Glutamatergic neuron (in vitro differentiated cells): ENCODE measurements at regions not wholly inside any gene's neighbourhood (a gene's known extent, or its start where the extent isn't known, plus 50 kb on each side); places are given as distances from the start of the nearest gene placed in this dataset.

Source experiments
- DNase-seq: peaks from one replicate; pipeline ENCODE4 v3.0.0; 2022
- H3K27ac Mint-ChIP-seq: one replicate; pipeline ENCODE4 v1.8.0; 2020; ENCODE audit warnings: mild to moderate bottlenecking, mixed read lengths, inconsistent platforms; ENCODE audit not compliant: unreplicated experiment
- H3K27me3 Mint-ChIP-seq: one replicate; pipeline ENCODE4 v1.8.0; 2020; ENCODE audit warnings: mild to moderate bottlenecking, moderate library complexity, mixed read lengths, inconsistent platforms; ENCODE audit not compliant: unreplicated experiment
- H3K36me3 Mint-ChIP-seq: one replicate; pipeline ENCODE4 v1.8.0; 2020; ENCODE audit warnings: mild to moderate bottlenecking, mixed read lengths, inconsistent platforms; ENCODE audit not compliant: unreplicated experiment
- H3K4me1 Mint-ChIP-seq: one replicate; pipeline ENCODE4 v1.8.0; 2020; ENCODE audit warnings: mild to moderate bottlenecking, low read depth, mixed read lengths, inconsistent platforms; ENCODE audit not compliant: unreplicated experiment
- H3K4me3 Mint-ChIP-seq: one replicate; pipeline ENCODE4 v1.8.0; 2020; ENCODE audit warnings: mild to moderate bottlenecking, mixed read lengths, inconsistent platforms; ENCODE audit not compliant: unreplicated experiment
- H3K9me3 Mint-ChIP-seq: one replicate; pipeline ENCODE4 v1.8.0; 2020; ENCODE audit warnings: mild to moderate bottlenecking, moderate library complexity, mixed read lengths, inconsistent platforms; ENCODE audit not compliant: unreplicated experiment
- CTCF ChIP-seq: fragments of 200-600 bp; sonication (generic); IDR thresholded peaks from one replicate; pipeline ENCODE4 v1.5.0; 2021; ENCODE audit not compliant: partially characterized antibody, unreplicated experiment

GRCh38 chr4:160810424-160810823 lies 1353.4 kb downstream of the FSTL5 start:
- Mint-ChIP-seq H3K4me1 (no peaks in the 10 kb centered on the region), H3K27ac (no peak overlapping the region), H3K27me3 (no peaks in the 10 kb centered on the region), H3K4me3 (no peak overlapping the region), H3K9me3 (no peaks in the 10 kb centered on the region), H3K36me3 (no peaks in the 10 kb centered on the region)
- no peak for TF ChIP-seq CTCF
- DNase-seq, result no peak

GRCh38 chr4:160810941-160811340 lies 1352.9 kb downstream of the FSTL5 start:
- H3K36me3 Mint-ChIP-seq, result no peaks in the 10 kb centered on the region
- no peak overlapping the region for H3K27ac Mint-ChIP-seq
- TF ChIP-seq CTCF, result no peak
- no peaks in the 10 kb centered on the region for H3K27me3 Mint-ChIP-seq
- no peak overlapping the region for H3K4me3 Mint-ChIP-seq
- no peaks in the 10 kb centered on the region for H3K9me3 Mint-ChIP-seq
- DNase-seq, result no peak
- H3K4me1 Mint-ChIP-seq, result no peaks in the 10 kb centered on the region

GRCh38 chr4:160811956-160812355 lies 1351.8 kb downstream of the FSTL5 start:
- H3K9me3 Mint-ChIP-seq, result no peaks in the 10 kb centered on the region
- no peaks in the 10 kb centered on the region for H3K36me3 Mint-ChIP-seq
- peak; percentile 25 for TF ChIP-seq CTCF
- DNase-seq, result no peak
- H3K27ac Mint-ChIP-seq, result no peak overlapping the region
- no peaks in the 10 kb centered on the region for H3K27me3 Mint-ChIP-seq
- H3K4me3 Mint-ChIP-seq, result no peak overlapping the region
- H3K4me1 Mint-ChIP-seq, result no peaks in the 10 kb centered on the region

GRCh38 chr4:160814726-160815125 lies 1349.1 kb downstream of the FSTL5 start:
- no peak for DNase-seq
- H3K27me3 Mint-ChIP-seq, result no peaks in the 10 kb centered on the region
- H3K9me3 Mint-ChIP-seq, result no peaks in the 10 kb centered on the region
- H3K4me1 Mint-ChIP-seq, result no peaks in the 10 kb centered on the region
- no peaks in the 10 kb centered on the region for H3K36me3 Mint-ChIP-seq
- TF ChIP-seq CTCF, result no peak
- H3K27ac Mint-ChIP-seq, result no peak overlapping the region
- H3K4me3 Mint-ChIP-seq, result no peak overlapping the region

GRCh38 chr4:160818571-160818970 lies 1345.2 kb downstream of the FSTL5 start:
- no peaks in the 10 kb centered on the region for H3K27me3 Mint-ChIP-seq
- no peak for DNase-seq
- no peaks in the 10 kb centered on the region for H3K36me3 Mint-ChIP-seq
- H3K4me1 Mint-ChIP-seq, result no peaks in the 10 kb centered on the region
- H3K9me3 Mint-ChIP-seq, result no peaks in the 10 kb centered on the region
- H3K4me3 Mint-ChIP-seq, result no peak overlapping the region
- H3K27ac Mint-ChIP-seq, result no peak overlapping the region
- no peak for TF ChIP-seq CTCF
